RKO (cell line): ENCODE measurements at regions not wholly inside any gene's neighbourhood (a gene's known extent, or its start where the extent isn't known, plus 50 kb on each side); places are given as distances from the start of the nearest gene placed in this dataset.
"Not testable (repeated sequence)": the region's sequence is repeated elsewhere in the genome, so short reads cannot be mapped to it uniquely, and the experiment has no call there.

Experiments
- DNase-seq: peaks from one replicate; pipeline ENCODE4 v3.0.0-alpha.2; 2016; ENCODE audit warnings: low spot score

GRCh38 chr17:77290759-77291558 is 150.2 kb downstream of the SEC14L1 start:
- DNase-seq = not testable (repeated sequence)

GRCh38 chr17:77291591-77292386 is 151.0 kb downstream of the SEC14L1 start:
- DNase-seq = no peak

- DNase-seq = no peak
Measured at GRCh38 chr17:77294761-77295160, 154.0 kb downstream of the SEC14L1 start.

DNA sequence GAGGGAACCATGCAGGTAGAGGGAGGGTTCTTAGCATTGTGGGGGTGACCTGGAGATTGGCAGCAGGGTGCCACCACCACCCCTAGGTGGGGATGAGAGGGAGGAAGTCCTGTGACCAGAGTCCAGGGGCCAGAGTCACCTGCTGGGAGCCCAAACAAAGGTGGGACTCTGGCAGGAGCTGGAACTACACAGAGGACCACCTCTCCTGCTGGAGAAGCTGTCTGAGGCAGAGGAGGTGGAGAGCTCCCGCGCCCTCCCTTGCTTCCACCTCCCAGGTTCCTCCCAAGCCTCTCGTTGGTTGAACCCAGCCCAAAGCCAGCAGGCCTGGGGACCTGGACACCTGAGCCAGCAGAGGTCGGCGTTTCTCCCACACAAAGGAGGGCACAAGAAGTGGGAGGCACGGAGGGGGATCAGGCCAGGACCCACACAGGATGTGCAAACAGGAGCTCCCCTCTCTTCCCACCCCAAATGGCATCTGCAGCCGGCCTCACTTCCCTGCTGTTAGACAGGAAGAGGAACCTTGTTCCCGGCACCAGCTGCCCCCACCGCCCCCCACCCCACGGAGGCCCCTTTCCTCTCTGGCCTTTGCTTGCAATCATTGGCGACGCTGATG is 154.6 kb downstream of the SEC14L1 start:
- DNase-seq = no peak

DNA sequence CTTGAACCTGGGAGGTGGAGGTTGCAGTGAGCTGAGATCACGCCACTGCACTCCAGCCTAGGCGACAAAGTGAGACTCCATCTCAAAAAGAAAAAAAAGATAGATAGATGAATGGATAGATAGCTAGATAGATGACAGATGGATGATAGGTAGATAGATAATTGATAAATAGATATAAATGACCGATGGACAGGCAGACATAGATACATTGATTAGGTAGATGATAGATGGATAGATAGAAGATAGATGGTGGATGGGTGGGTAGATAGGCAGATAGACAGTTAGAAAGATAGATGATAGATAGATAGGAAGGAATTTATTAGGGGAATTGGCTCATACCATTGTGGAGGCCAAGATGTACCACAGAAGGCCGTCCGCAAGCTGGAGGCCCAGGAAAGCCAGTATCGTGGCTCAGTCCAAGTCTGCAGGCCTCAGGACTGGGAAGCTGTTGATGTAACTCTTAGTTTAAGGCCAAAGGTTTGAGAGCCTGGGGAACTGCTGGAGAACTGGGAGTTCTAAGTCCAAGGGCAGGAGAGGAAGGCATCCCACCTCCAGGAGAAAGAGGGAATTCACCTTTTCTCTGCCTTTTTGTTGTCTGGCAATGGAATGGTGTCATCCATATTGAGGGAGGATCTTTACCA is 156.1 kb downstream of the SEC14L1 start:
- DNase-seq = no peak

GRCh38 chr17:77297693-77298666 is 157.2 kb downstream of the SEC14L1 start:
- DNase-seq = no peak

- DNase-seq = no peak
Measured at GRCh38 chr17:77298811-77299210, 158.0 kb downstream of the SEC14L1 start.

- DNase-seq = no peak
Measured at GRCh38 chr17:77299256-77300015, 158.7 kb downstream of the SEC14L1 start.

- no peak for DNase-seq
Measured at GRCh38 chr17:77300016-77300686, 159.4 kb downstream of the SEC14L1 start.

GRCh38 chr17:77301694-77302266 is 161.0 kb downstream of the SEC14L1 start:
- DNase-seq = no peak

DNA sequence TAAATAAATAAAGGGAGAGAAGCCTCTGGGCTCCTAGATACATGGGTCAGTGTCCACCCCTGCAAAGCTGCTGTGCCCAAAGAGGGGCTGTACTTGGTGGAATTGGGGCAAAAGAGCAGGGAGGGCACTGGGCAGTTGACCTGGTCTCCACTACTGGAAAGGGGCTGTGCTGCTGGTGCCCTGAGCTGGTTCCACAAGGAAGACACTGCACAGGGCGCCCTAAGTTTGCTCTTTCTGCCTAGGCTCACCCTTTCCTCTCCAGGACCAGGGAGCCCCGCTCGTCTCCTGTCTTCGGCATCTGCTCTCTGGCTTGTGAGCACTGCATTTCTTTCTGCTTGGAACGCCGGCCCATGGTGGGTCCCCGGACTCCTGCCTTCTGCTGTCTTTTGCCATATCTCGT is 161.9 kb downstream of the SEC14L1 start:
- DNase-seq = no peak

- DNase-seq = no peak
Measured at GRCh38 chr17:77303620-77304019, 162.9 kb downstream of the SEC14L1 start.

GRCh38 chr17:77304051-77304745 is 163.4 kb downstream of the SEC14L1 start:
- DNase-seq = no peak

DNA sequence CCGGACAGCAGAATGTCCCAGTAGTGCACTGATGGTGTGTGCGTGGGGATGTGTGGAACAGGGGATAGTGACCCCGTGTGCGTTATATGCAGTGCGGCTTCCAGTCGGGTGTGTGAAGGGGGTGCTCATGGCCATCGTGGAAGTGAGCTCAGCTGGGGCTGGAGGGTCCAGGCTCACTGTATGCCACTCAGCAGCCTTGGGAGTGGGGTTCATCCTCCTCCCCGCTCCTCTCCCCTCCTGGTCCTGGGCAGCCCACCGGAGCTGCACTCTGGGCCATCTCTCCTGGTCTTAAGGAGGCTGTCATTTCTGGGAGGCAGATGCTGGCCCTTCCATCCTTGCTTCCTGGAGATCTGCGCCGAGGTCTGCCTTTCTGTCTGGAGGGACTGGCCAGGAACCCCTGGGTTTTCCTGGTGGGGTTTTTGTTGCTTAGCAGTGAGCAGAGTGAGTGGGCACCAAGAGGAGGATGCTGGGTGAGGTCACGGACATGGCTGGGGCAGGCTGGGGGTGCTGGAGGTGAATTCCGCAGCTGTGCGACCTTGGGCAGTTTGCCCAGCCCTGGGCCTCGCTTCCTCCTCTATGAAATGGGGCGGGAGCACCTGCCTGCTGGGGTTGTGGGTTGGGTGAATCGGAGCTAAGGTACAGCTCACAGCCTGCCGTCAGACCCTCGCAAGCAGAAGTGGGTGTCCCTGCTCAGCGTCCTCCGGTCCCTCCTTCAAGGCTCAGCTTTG is 164.1 kb downstream of the SEC14L1 start:
- no peak for DNase-seq

DNA sequence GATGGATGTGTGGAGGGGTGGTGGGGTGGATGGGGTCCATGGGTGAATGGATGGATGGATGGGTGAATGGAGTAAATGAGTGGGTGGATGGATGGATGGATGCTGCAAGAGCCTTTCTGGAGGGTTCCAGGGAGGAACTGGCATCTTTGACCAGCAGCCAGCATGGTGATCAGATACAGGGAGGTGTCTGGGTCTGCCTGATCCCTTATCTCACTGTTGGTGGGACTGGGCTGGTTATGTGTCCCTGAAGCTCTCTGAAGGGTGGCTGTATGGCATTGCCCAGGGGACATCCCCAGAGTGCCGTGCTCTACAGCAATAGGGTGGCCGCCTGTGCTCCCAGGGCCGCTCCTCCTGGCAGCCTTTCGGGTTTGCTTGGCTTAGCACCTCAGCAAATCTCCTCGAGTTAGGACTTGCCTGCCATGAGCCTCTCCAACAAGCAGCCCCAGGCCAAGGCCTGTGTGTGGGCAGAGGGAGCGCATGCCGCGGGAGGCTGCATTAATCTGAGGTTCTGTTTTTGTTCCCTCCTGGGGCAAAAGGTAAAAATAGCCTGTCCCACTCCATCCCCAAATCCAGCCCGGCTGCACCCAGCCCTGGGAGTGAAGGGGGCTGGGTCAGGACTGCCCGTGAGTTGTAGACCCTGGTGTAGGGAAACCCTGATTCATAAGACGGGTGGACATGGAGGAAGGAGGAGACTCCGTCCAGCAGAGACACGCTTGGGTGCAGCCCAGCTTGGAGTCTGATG is 165.4 kb downstream of the SEC14L1 start:
- no peak for DNase-seq

DNA sequence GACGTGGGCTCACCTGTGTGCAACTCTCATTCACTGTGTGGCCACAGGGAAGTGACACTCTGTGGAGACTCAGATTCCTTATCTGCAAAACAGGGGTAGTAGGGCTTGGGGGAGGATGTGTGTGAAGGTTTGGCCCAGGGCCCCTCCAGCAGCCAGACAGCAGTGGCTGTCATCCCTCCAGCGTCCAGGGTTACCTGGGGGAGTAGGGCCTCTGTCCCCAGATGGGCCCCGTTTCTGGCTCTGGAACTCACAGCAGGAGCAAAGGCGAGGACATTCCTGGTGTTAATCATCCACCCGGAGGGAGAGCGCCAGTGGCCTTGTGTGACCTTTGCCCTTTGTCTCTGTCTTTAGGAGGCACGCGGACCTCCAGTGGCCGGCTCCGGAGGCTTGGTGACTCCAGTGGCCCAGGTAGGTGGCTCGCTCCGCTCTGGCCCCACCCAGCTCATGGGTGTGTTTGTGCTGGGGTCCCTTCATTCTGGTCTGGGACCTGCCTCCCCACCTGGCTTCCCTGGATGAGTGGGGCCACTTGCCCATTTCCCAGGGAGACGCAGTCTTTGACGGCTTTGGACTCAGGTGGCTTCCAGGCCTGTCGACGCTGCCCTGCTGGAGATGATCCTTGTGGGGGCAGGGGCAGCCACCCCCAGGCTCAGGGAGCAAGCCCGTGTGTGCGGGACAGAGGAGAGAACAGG is 166.2 kb downstream of the SEC14L1 start:
- no peak for DNase-seq
